ENCODE measurements at regions not wholly inside any gene's neighbourhood (a gene's known extent, or its start where the extent isn't known, plus 50 kb on each side); places are given as distances from the start of the nearest gene placed in this dataset.

DNA sequence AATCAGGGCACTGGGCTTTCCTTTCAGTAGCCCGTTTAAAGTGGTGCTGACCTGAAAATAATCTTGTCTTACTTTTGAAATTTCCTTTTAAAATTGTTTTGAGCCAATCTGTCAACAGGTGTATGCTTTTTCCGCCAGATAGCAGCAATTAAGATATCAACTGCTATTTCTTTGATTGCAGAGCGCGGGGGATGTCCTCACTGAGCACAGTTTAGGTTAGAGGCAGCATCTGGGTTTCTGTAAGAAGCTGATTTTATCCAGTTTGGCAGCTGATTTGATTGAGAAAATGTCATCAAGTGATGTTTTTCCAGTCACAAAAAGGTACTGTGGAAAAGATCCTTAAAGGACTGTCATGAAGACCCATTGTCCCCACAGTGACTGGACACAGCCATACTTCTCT, 371.8 kb downstream of the ADAMTS20 start:
- Histone ChIP-seq H3K36me3 (ENCODE audit: control insufficient read depth, insufficient read depth, low read length) (no peaks in the 10 kb centered on the region), H4K20me1 (ENCODE audit: control insufficient read depth, extremely low read depth, insufficient read depth, low read length) (no peaks in the 10 kb centered on the region), H3K79me2 (ENCODE audit: control insufficient read depth, insufficient read depth, low read length) (no peaks in the 10 kb centered on the region), H3K27ac (ENCODE audit: insufficient read depth, low read length) (no peak overlapping the region), H3K9ac (ENCODE audit: insufficient read depth, low read length) (no peak overlapping the region), H3K4me3 (replicated peaks in 1 of 4; ENCODE audit: control extremely low read depth in 1 of 4, insufficient read depth in 1 of 4, low read depth in 3 of 4, low read length in 4 of 4) (no peak overlapping the region), H3K4me2 (ENCODE audit: extremely low read depth, insufficient read depth, low read length) (no peak overlapping the region), H3K9me3 (ENCODE audit: control insufficient read depth, insufficient read depth, low read depth, low read length) (no peaks in the 10 kb centered on the region), H2AFZ (ENCODE audit: low read length) (no peak overlapping the region), H3K27me3 (ENCODE audit: control insufficient read depth, insufficient read depth, low read length) (no peaks in the 10 kb centered on the region), H3K4me1 (ENCODE audit: control insufficient read depth, extremely low read depth, insufficient read depth, low read length) (no peaks in the 10 kb centered on the region)
- no peak for TF ChIP-seq EZH2 (IDR thresholded peaks at IDR 0.05; ENCODE audit: low read length, missing control alignments)
- TF ChIP-seq, protein P1, sequence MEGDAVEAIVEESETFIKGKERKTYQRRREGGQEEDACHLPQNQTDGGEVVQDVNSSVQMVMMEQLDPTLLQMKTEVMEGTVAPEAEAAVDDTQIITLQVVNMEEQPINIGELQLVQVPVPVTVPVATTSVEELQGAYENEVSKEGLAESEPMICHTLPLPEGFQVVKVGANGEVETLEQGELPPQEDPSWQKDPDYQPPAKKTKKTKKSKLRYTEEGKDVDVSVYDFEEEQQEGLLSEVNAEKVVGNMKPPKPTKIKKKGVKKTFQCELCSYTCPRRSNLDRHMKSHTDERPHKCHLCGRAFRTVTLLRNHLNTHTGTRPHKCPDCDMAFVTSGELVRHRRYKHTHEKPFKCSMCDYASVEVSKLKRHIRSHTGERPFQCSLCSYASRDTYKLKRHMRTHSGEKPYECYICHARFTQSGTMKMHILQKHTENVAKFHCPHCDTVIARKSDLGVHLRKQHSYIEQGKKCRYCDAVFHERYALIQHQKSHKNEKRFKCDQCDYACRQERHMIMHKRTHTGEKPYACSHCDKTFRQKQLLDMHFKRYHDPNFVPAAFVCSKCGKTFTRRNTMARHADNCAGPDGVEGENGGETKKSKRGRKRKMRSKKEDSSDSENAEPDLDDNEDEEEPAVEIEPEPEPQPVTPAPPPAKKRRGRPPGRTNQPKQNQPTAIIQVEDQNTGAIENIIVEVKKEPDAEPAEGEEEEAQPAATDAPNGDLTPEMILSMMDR (conservative IDR thresholded peaks at IDR 0.05 in 1 of 2, IDR thresholded peaks at IDR 0.05 in 1 of 2; ENCODE audit: low read depth in 1 of 2, low read length in 2 of 2) = no peak
- DNase-seq (ENCODE audit: low read depth in 2 of 2) = no peak

DNA sequence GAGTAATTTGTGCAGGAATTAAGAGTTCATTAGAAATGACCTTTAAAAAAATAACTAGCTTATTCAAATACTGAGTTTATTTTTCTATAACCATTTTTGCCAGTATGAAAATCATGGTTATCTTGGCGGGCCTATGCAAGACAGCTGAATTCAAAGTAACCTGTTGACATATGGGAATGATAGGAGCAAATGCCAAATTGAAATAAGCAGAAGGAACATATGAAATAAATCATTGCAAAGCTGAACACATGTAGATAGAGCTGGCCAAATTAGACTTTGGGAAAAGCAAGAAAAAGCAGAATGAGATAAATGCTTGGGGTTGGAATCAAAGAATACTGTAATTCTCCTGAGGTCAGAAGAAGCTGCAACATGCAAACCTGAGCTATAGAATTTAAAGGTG, 372.5 kb downstream of the ADAMTS20 start:
- Histone ChIP-seq H3K36me3 (ENCODE audit: control insufficient read depth, insufficient read depth, low read length) (no peaks in the 10 kb centered on the region), H3K27ac (ENCODE audit: insufficient read depth, low read length) (no peak overlapping the region), H4K20me1 (ENCODE audit: control insufficient read depth, extremely low read depth, insufficient read depth, low read length) (no peaks in the 10 kb centered on the region), H3K9ac (ENCODE audit: insufficient read depth, low read length) (no peak overlapping the region), H3K4me3 (replicated peaks in 1 of 4; ENCODE audit: control extremely low read depth in 1 of 4, insufficient read depth in 1 of 4, low read depth in 3 of 4, low read length in 4 of 4) (no peak overlapping the region), H3K4me1 (ENCODE audit: control insufficient read depth, extremely low read depth, insufficient read depth, low read length) (no peaks in the 10 kb centered on the region), H3K79me2 (ENCODE audit: control insufficient read depth, insufficient read depth, low read length) (no peaks in the 10 kb centered on the region), H3K4me2 (ENCODE audit: extremely low read depth, insufficient read depth, low read length) (no peak overlapping the region), H2AFZ (ENCODE audit: low read length) (no peak overlapping the region), H3K27me3 (ENCODE audit: control insufficient read depth, insufficient read depth, low read length) (no peaks in the 10 kb centered on the region), H3K9me3 (ENCODE audit: control insufficient read depth, insufficient read depth, low read depth, low read length) (no peaks in the 10 kb centered on the region)
- no peak for TF ChIP-seq EZH2 (IDR thresholded peaks at IDR 0.05; ENCODE audit: low read length, missing control alignments)
- TF ChIP-seq, protein P1 (conservative IDR thresholded peaks at IDR 0.05 in 1 of 2, IDR thresholded peaks at IDR 0.05 in 1 of 2; ENCODE audit: low read depth in 1 of 2, low read length in 2 of 2) = no peak
- DNase-seq (ENCODE audit: low read depth in 2 of 2) = no peak

DNA sequence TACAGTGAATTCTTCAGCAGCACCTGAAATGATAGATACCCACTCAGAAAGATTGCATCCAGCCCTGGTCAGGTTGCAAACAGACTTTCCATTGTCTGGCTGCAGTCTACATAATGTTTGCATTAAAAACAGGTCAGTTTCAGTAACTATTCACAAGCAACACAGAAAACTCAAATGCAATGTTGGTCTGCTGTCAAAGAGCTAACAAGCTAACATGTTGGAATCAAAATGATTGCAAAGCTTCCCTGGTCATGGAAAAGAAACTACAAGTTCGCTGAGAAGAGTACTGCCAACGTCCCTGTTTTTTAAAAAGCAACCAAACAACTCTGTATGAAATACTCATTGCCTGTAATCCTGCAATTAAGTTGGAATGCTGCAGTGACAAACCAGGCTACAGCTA, 374.7 kb downstream of the ADAMTS20 start:
- Histone ChIP-seq H3K9me3 (ENCODE audit: control insufficient read depth, insufficient read depth, low read depth, low read length) (no peaks in the 10 kb centered on the region), H3K4me1 (ENCODE audit: control insufficient read depth, extremely low read depth, insufficient read depth, low read length) (no peaks in the 10 kb centered on the region), H3K4me3 (replicated peaks in 1 of 4; ENCODE audit: control extremely low read depth in 1 of 4, insufficient read depth in 1 of 4, low read depth in 3 of 4, low read length in 4 of 4) (no peak overlapping the region), H3K36me3 (ENCODE audit: control insufficient read depth, insufficient read depth, low read length) (no peaks in the 10 kb centered on the region), H3K4me2 (ENCODE audit: extremely low read depth, insufficient read depth, low read length) (no peak overlapping the region), H3K27me3 (ENCODE audit: control insufficient read depth, insufficient read depth, low read length) (no peaks in the 10 kb centered on the region), H3K9ac (ENCODE audit: insufficient read depth, low read length) (no peak overlapping the region), H3K27ac (ENCODE audit: insufficient read depth, low read length) (no peak overlapping the region), H2AFZ (ENCODE audit: low read length) (no peak overlapping the region), H4K20me1 (ENCODE audit: control insufficient read depth, extremely low read depth, insufficient read depth, low read length) (no peaks in the 10 kb centered on the region), H3K79me2 (ENCODE audit: control insufficient read depth, insufficient read depth, low read length) (no peaks in the 10 kb centered on the region)
- no peak for TF ChIP-seq EZH2 (IDR thresholded peaks at IDR 0.05; ENCODE audit: low read length, missing control alignments)
- TF ChIP-seq, protein P1 (conservative IDR thresholded peaks at IDR 0.05 in 1 of 2, IDR thresholded peaks at IDR 0.05 in 1 of 2; ENCODE audit: low read depth in 1 of 2, low read length in 2 of 2) = no peak
- no peak for DNase-seq (ENCODE audit: low read depth in 2 of 2)

Data from fibroblast of lung (primary cell).